ENCODE measurements at regions not wholly inside any gene's neighbourhood (a gene's known extent, or its start where the extent isn't known, plus 50 kb on each side); places are given as distances from the start of the nearest gene placed in this dataset.

DNA sequence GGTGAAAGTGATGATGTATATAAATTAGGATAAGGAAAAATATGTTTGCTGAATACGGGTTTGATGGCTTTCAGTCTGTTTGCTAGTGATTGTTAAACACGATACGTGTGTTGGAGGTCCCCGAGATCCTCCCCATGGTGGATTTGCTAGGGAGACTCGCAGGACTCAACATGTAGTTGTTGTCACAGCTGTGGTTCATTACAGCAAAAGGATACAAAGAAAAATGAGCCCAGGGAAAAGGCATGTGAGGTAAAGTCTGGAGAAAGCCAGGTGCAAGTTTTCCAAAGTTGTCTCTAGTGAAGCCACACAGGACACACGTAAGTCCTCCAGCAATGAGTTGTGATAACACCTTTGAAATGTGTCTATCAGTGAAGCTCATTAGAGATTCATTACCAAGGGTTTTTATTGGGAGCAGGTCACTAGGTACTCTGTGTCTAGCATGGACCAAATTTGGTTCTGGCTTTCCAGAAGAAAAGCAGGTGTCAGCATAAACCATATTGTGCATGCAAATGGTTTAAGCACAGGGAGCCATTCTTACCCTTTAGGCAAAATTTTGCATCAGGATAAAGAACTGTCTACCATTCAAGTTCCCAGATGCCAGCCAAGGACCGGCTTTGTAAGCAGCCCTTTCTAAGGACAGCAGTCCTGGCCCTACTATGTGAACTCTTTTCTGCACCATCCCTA, 215.2 kb upstream of the WSCD1 start:
- no peaks in the 10 kb centered on the region for H3K36me3 Mint-ChIP-seq (ENCODE audit: low read depth)
- H3K4me3 Mint-ChIP-seq (ENCODE audit: unreplicated experiment): no peak overlapping the region
- no peak overlapping the region for H3K27ac Mint-ChIP-seq (ENCODE audit: unreplicated experiment)
- H3K9me3 Mint-ChIP-seq (ENCODE audit: low read depth): peaks cover 3% of the 10 kb centered on the region
- TF ChIP-seq, protein P1, sequence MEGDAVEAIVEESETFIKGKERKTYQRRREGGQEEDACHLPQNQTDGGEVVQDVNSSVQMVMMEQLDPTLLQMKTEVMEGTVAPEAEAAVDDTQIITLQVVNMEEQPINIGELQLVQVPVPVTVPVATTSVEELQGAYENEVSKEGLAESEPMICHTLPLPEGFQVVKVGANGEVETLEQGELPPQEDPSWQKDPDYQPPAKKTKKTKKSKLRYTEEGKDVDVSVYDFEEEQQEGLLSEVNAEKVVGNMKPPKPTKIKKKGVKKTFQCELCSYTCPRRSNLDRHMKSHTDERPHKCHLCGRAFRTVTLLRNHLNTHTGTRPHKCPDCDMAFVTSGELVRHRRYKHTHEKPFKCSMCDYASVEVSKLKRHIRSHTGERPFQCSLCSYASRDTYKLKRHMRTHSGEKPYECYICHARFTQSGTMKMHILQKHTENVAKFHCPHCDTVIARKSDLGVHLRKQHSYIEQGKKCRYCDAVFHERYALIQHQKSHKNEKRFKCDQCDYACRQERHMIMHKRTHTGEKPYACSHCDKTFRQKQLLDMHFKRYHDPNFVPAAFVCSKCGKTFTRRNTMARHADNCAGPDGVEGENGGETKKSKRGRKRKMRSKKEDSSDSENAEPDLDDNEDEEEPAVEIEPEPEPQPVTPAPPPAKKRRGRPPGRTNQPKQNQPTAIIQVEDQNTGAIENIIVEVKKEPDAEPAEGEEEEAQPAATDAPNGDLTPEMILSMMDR (IDR thresholded peaks at IDR 0.05): no peak
- no peaks in the 10 kb centered on the region for H3K4me1 Mint-ChIP-seq (ENCODE audit: low read depth)
- H3K27me3 Mint-ChIP-seq (ENCODE audit: low read depth): peaks cover 1% of the 10 kb centered on the region
- no peak for DNase-seq (ENCODE audit: low spot score)

DNA sequence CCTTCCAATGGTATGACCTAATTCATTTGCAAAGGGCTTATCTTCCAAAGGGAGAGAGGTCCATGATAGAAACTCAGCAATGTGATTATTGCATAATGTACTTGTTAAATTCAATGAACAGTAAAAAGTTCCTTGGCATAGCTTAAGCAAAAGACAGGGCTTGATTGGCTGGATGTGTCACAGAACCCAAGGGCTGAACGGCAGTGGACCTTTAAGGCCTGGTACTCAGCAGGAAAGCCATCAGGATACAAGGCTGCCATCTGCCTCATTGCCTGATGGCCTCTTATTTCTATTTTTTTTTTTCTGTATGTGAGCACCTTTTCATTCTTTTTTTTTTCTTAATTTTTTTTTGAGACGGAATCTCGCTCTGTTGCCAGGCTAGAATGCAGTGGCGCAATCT, 208.9 kb upstream of the WSCD1 start:
- H3K4me1 Mint-ChIP-seq (ENCODE audit: low read depth): no peaks in the 10 kb centered on the region
- peaks cover 18% of the 10 kb centered on the region for H3K27me3 Mint-ChIP-seq (ENCODE audit: low read depth)
- TF ChIP-seq, protein P1 (IDR thresholded peaks at IDR 0.05): no peak
- no peak for DNase-seq (ENCODE audit: low spot score)
- no peaks in the 10 kb centered on the region for H3K36me3 Mint-ChIP-seq (ENCODE audit: low read depth)
- no peaks in the 10 kb centered on the region for H3K9me3 Mint-ChIP-seq (ENCODE audit: low read depth)
- H3K4me3 Mint-ChIP-seq (ENCODE audit: unreplicated experiment): no peak overlapping the region
- H3K27ac Mint-ChIP-seq (ENCODE audit: unreplicated experiment): no peak overlapping the region

DNA sequence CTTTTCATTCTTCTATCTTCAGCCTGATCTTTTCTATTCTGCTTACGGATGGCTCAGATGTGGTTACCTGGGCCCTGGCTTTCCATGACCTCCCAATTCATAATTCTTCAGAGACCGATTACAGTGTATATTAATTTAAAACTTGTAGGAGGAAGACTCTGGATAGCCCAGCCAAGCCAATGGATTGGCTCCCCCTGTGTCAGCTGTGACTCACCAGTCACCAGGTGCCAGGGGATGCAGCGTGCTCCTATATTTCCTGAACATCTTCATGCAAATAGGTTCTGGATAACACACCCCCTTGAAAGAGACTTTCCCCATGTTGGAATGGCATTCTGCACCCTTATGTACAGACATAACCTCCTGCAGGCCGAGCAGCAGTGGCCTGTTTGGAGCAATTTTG, 208.3 kb upstream of the WSCD1 start:
- peaks cover 24% of the 10 kb centered on the region for H3K27me3 Mint-ChIP-seq (ENCODE audit: low read depth)
- TF ChIP-seq, protein P1 (IDR thresholded peaks at IDR 0.05): no peak
- H3K9me3 Mint-ChIP-seq (ENCODE audit: low read depth): no peaks in the 10 kb centered on the region
- no peaks in the 10 kb centered on the region for H3K4me1 Mint-ChIP-seq (ENCODE audit: low read depth)
- no peaks in the 10 kb centered on the region for H3K36me3 Mint-ChIP-seq (ENCODE audit: low read depth)
- H3K27ac Mint-ChIP-seq (ENCODE audit: unreplicated experiment): no peak overlapping the region
- H3K4me3 Mint-ChIP-seq (ENCODE audit: unreplicated experiment): no peak overlapping the region
- no peak for DNase-seq (ENCODE audit: low spot score)

DNA sequence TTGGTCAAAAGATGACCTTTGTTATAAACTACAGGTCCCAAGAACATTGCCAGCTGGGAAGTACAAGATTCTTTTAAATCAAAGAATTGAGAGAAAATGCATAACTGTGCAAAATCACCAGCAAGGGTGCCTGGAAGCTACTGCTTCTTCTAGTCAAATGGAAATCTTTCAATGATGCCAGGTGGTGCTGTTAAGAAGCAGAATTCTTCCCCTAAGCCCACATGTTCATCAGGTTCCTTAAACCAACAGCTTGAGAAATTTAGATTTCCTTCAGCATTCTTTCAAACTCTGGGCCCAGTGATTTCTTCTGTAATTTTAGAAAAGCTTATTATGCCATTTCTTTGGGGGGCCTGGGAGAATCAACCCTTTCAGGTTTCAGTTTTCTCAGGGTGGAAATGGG, 207.8 kb upstream of the WSCD1 start:
- Mint-ChIP-seq H3K36me3 (ENCODE audit: low read depth) (no peaks in the 10 kb centered on the region), H3K4me1 (ENCODE audit: low read depth) (no peaks in the 10 kb centered on the region), H3K9me3 (ENCODE audit: low read depth) (no peaks in the 10 kb centered on the region), H3K4me3 (ENCODE audit: unreplicated experiment) (no peak overlapping the region), H3K27me3 (ENCODE audit: low read depth) (peaks cover 27% of the 10 kb centered on the region), H3K27ac (ENCODE audit: unreplicated experiment) (no peak overlapping the region)
- TF ChIP-seq, protein P1 (IDR thresholded peaks at IDR 0.05): no peak
- DNase-seq (ENCODE audit: low spot score): no peak

DNA sequence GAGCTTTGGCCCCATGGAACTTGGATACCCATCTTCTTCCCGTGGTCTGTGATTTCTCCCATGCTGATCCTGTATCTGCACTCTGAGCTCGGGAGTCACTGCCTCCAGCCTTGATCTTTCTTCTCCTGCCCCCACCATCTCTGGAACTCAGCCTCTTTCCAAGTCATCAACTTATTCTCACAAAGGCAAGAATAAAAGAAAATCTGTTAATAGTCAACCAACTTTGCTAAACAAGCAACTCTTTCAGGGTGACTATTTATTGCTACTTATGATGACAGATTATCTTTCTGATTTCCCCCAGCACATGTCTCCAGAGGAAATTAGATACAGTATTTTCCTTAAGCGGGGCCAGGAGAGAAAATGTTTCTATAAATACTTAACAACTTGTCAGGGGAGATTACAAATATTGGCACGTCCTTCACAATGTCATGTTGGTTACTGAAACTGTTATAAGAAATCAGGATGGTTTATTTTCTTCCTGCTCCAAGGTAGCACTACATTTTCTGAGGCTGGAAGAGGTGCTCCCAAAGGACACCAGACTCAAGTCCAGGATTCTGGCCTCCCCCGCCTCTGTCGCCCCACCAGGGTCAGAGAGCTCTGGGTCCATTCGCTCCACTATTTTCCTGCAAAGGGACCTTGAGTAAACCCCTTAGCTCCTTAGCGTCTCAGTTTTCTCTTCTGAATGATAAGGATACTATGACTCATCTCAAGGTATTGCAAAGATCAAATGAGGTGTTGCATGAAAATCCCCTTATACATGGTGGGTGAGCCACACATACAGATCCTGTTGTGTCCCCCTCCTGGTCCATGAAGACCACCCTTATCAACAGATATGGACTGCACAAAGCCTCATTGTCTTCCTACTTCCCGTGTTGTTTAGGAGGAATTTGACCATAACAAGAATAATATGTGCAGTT, 205.2 kb upstream of the WSCD1 start:
- Mint-ChIP-seq H3K27ac (ENCODE audit: unreplicated experiment) (no peak overlapping the region), H3K27me3 (ENCODE audit: low read depth) (peaks cover 28% of the 10 kb centered on the region), H3K36me3 (ENCODE audit: low read depth) (no peaks in the 10 kb centered on the region), H3K4me3 (ENCODE audit: unreplicated experiment) (no peak overlapping the region), H3K4me1 (ENCODE audit: low read depth) (no peaks in the 10 kb centered on the region), H3K9me3 (ENCODE audit: low read depth) (no peaks in the 10 kb centered on the region)
- DNase-seq (ENCODE audit: low spot score): no peak
- TF ChIP-seq, protein P1 (IDR thresholded peaks at IDR 0.05): no peak
